ENCODE measurements at regions not wholly inside any gene's neighbourhood (a gene's known extent, or its start where the extent isn't known, plus 50 kb on each side); places are given as distances from the start of the nearest gene placed in this dataset.
"Not testable (repeated sequence)": the region's sequence is repeated elsewhere in the genome, so short reads cannot be mapped to it uniquely, and the experiment has no call there.

- no peak for DNase-seq
Measured at GRCh38 chr9:38153152-38153909, 84.3 kb upstream of the SHB start.

GRCh38 chr9:38149647-38150046, 80.6 kb upstream of the SHB start:
- no peak for DNase-seq

- DNase-seq: no peak
Measured at GRCh38 chr9:38146844-38147243, 77.8 kb upstream of the SHB start.

- no peak for DNase-seq
Measured at GRCh38 chr9:38145526-38146053, 76.6 kb upstream of the SHB start.

GRCh38 chr9:38144421-38144820, 75.4 kb upstream of the SHB start:
- DNase-seq: no peak

- DNase-seq: no peak
Measured at GRCh38 chr9:38141746-38142591, 72.9 kb upstream of the SHB start.

- no peak for DNase-seq
Measured at GRCh38 chr9:38138276-38138675, 69.2 kb upstream of the SHB start.

- DNase-seq: no peak
Measured at GRCh38 chr9:38137342-38137741, 68.3 kb upstream of the SHB start.

GRCh38 chr9:38136386-38136785, 67.4 kb upstream of the SHB start:
- DNase-seq: no peak

- no peak for DNase-seq
Measured at GRCh38 chr9:38134611-38135237, 65.7 kb upstream of the SHB start.

GRCh38 chr9:38133595-38133994, 64.6 kb upstream of the SHB start:
- no peak for DNase-seq

GRCh38 chr9:38132956-38133355, 63.9 kb upstream of the SHB start:
- DNase-seq: no peak

GRCh38 chr9:38131729-38132128, 62.7 kb upstream of the SHB start:
- DNase-seq: no peak

- DNase-seq: no peak
Measured at GRCh38 chr9:38130724-38131123, 61.7 kb upstream of the SHB start.

- no peak for DNase-seq
Measured at GRCh38 chr9:38129366-38129765, 60.3 kb upstream of the SHB start.

- DNase-seq: no peak
Measured at GRCh38 chr9:38128752-38129270, 59.8 kb upstream of the SHB start.

GRCh38 chr9:38127271-38127839, 58.3 kb upstream of the SHB start:
- DNase-seq: no peak

GRCh38 chr9:38126730-38127129, 57.7 kb upstream of the SHB start:
- no peak for DNase-seq

GRCh38 chr9:38125889-38126288, 56.9 kb upstream of the SHB start:
- DNase-seq: no peak

GRCh38 chr9:38123359-38123758, 54.3 kb upstream of the SHB start:
- DNase-seq: not testable (repeated sequence)

- no peak for DNase-seq
Measured at GRCh38 chr9:38120961-38121360, 51.9 kb upstream of the SHB start.

GRCh38 chr9:38119560-38120236, 50.7 kb upstream of the SHB start:
- DNase-seq: no peak

All from NCI-H1694 (cell line).